ENCODE measurements at regions not wholly inside any gene's neighbourhood (a gene's known extent, or its start where the extent isn't known, plus 50 kb on each side); places are given as distances from the start of the nearest gene placed in this dataset.

DNA sequence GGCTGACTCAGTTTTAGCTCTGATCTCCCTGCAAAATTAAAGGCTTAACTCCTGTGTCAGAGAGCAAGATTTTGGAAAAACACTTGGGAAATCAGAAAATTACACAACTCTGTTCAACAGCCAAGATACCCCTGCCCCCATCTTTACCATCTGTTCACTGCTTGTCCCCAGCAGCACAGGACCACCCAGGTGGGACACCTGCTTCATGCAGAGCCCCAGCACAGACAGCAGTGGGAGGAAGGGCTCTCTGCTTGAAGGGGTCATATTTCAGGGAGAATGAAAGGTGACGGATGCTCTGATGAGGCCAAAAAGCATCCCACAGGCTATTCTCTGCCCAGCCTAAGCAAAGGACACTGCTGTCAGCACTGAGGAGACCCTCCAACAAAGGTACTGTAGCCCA lies 584.6 kb upstream of the KLHL29 start:
- ChIA-PET POLR2A (interaction anchor here (0.5 kb wide), 1 partner anchor 64 kb away, joined by 3 read pairs; no protein-coding TSS in a partner anchor), CTCF (no interaction called here)
- DNase-seq (ENCODE audit: low spot score) (peak; percentile 65), ATAC-seq (peak; percentile 92)
- peaks cover 23% of the 10 kb centered on the region for H3K9me3 Mint-ChIP-seq
- H3K4me3 Mint-ChIP-seq = peak overlapping the region; percentile 33
- peak; percentile 42; the same call in 1 of the 2 replicates for TF ChIP-seq ETV6 (CRISPR knock-in tag; IDR thresholded peaks at IDR 0.05)
- peak; percentile 24; the same call in 1 of the 2 replicates for TF ChIP-seq ZNF423 (CRISPR knock-in tag; IDR thresholded peaks at IDR 0.05)
- 0 out of 2 replicates have a peak, but pooled peaks have one; percentile 29 for TF ChIP-seq CBFB (CRISPR knock-in tag; IDR thresholded peaks at IDR 0.05; ENCODE audit: low read depth)
- TF ChIP-seq, protein P1, sequence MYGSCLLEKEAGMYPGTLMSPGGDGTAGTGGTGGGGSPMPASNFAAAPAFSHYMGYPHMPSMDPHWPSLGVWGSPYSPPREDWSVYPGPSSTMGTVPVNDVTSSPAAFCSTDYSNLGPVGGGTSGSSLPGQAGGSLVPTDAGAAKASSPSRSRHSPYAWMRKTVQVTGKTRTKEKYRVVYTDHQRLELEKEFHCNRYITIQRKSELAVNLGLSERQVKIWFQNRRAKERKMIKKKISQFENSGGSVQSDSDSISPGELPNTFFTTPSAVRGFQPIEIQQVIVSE (CRISPR knock-in tag; IDR thresholded peaks at IDR 0.05; ENCODE audit: borderline replicate concordance) = no peak
- TF ChIP-seq, protein P2, sequence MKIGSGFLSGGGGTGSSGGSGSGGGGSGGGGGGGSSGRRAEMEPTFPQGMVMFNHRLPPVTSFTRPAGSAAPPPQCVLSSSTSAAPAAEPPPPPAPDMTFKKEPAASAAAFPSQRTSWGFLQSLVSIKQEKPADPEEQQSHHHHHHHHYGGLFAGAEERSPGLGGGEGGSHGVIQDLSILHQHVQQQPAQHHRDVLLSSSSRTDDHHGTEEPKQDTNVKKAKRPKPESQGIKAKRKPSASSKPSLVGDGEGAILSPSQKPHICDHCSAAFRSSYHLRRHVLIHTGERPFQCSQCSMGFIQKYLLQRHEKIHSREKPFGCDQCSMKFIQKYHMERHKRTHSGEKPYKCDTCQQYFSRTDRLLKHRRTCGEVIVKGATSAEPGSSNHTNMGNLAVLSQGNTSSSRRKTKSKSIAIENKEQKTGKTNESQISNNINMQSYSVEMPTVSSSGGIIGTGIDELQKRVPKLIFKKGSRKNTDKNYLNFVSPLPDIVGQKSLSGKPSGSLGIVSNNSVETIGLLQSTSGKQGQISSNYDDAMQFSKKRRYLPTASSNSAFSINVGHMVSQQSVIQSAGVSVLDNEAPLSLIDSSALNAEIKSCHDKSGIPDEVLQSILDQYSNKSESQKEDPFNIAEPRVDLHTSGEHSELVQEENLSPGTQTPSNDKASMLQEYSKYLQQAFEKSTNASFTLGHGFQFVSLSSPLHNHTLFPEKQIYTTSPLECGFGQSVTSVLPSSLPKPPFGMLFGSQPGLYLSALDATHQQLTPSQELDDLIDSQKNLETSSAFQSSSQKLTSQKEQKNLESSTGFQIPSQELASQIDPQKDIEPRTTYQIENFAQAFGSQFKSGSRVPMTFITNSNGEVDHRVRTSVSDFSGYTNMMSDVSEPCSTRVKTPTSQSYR (CRISPR knock-in tag; IDR thresholded peaks at IDR 0.05) = peak; percentile 63; the same call in 1 of the 2 replicates
- H3K4me1 Mint-ChIP-seq = peaks cover 49% of the 10 kb centered on the region
- H3K27ac Mint-ChIP-seq = peak overlapping the region; percentile 86
- H3K27me3 Mint-ChIP-seq (ENCODE audit: low read depth) = no peaks in the 10 kb centered on the region; the same call in 1 of the 2 replicates
- H3K36me3 Mint-ChIP-seq = peaks cover 26% of the 10 kb centered on the region

DNA sequence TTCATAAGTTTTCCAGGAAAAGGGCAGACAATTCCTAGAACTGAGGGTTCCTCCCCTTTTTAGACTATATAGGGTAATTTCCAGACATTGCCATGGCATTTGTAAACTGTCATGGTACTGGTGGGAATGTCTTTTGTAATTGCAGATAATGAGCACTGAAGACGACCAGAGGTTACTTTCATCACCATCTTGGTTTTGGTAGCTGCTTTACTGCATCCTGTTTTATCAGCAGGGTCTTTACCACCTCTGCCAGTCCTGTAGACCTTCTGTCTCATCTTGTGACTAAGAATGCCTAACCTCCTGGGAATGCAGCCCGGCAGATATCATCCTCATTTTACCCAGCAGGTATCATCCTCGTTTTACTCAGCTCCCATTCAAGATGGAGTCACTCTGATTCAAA lies 583.9 kb upstream of the KLHL29 start:
- CTCF ChIA-PET = no interaction called here
- no peak overlapping the region for H3K4me3 Mint-ChIP-seq
- H3K9me3 Mint-ChIP-seq = peaks cover 29% of the 10 kb centered on the region
- DNase-seq (ENCODE audit: low spot score) (no peak), ATAC-seq (no peak)
- POLR2A ChIA-PET = interaction anchor here (0.5 kb wide), 1 partner anchor 63 kb away, joined by 3 read pairs; no protein-coding TSS in a partner anchor
- 0 out of 2 replicates have a peak overlapping the region, but pooled peaks have one; percentile 86 for H3K27ac Mint-ChIP-seq
- peaks cover 42% of the 10 kb centered on the region for H3K4me1 Mint-ChIP-seq
- TF ChIP-seq, protein P2 (CRISPR knock-in tag; IDR thresholded peaks at IDR 0.05) = no peak
- H3K36me3 Mint-ChIP-seq = peaks cover 33% of the 10 kb centered on the region
- peaks cover 1% of the 10 kb centered on the region for H3K27me3 Mint-ChIP-seq (ENCODE audit: low read depth)

DNA sequence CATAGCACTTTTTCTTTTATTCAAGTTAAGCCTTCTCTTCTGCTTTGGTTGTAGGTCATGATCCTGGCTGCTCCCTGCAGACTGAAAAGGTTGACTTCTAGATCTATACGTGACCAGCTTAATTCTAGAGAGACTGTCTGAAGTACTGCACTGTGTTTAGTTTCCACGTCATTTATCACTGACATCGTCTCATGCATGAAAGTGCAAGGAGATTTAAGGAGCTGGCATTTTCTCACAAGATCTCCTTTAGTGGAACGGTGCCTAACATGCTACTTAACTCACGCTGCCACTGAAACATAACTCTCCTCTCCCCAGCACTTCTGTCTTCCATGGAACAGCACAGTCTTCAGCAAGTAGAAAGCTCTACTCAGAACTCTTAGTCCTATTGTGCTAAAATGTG lies 583.0 kb upstream of the KLHL29 start:
- ChIA-PET POLR2A (no interaction called here), CTCF (no interaction called here)
- TF ChIP-seq, protein P2 (CRISPR knock-in tag; IDR thresholded peaks at IDR 0.05) = no peak
- no peak for TF ChIP-seq RORB (CRISPR knock-in tag; IDR thresholded peaks at IDR 0.05)
- TF ChIP-seq, protein P3, sequence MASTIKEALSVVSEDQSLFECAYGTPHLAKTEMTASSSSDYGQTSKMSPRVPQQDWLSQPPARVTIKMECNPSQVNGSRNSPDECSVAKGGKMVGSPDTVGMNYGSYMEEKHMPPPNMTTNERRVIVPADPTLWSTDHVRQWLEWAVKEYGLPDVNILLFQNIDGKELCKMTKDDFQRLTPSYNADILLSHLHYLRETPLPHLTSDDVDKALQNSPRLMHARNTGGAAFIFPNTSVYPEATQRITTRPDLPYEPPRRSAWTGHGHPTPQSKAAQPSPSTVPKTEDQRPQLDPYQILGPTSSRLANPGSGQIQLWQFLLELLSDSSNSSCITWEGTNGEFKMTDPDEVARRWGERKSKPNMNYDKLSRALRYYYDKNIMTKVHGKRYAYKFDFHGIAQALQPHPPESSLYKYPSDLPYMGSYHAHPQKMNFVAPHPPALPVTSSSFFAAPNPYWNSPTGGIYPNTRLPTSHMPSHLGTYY (CRISPR knock-in tag; IDR thresholded peaks at IDR 0.05) = no peak
- no peak for TF ChIP-seq CBFB (CRISPR knock-in tag; IDR thresholded peaks at IDR 0.05; ENCODE audit: low read depth)
- no peak for TF ChIP-seq SOX15 (CRISPR knock-in tag; IDR thresholded peaks at IDR 0.05)
- TF ChIP-seq, protein P4, sequence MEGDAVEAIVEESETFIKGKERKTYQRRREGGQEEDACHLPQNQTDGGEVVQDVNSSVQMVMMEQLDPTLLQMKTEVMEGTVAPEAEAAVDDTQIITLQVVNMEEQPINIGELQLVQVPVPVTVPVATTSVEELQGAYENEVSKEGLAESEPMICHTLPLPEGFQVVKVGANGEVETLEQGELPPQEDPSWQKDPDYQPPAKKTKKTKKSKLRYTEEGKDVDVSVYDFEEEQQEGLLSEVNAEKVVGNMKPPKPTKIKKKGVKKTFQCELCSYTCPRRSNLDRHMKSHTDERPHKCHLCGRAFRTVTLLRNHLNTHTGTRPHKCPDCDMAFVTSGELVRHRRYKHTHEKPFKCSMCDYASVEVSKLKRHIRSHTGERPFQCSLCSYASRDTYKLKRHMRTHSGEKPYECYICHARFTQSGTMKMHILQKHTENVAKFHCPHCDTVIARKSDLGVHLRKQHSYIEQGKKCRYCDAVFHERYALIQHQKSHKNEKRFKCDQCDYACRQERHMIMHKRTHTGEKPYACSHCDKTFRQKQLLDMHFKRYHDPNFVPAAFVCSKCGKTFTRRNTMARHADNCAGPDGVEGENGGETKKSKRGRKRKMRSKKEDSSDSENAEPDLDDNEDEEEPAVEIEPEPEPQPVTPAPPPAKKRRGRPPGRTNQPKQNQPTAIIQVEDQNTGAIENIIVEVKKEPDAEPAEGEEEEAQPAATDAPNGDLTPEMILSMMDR (IDR thresholded peaks at IDR 0.05) = no peak
- H3K4me3 Mint-ChIP-seq = no peak overlapping the region
- H3K27ac Mint-ChIP-seq = no peak overlapping the region
- peaks cover 9% of the 10 kb centered on the region for H3K27me3 Mint-ChIP-seq (ENCODE audit: low read depth)
- ATAC-seq (no peak), DNase-seq (ENCODE audit: low spot score) (no peak)
- H3K9me3 Mint-ChIP-seq = peaks cover 38% of the 10 kb centered on the region
- H3K4me1 Mint-ChIP-seq = peaks cover 35% of the 10 kb centered on the region
- H3K36me3 Mint-ChIP-seq = peaks cover 42% of the 10 kb centered on the region

Data from WTC11 (cell line).